Fibroblast of villous mesenchyme (primary cell): ENCODE measurements at regions not wholly inside any gene's neighbourhood (a gene's known extent, or its start where the extent isn't known, plus 50 kb on each side); places are given as distances from the start of the nearest gene placed in this dataset.
"Not testable (repeated sequence)": the region's sequence is repeated elsewhere in the genome, so short reads cannot be mapped to it uniquely, and the experiment has no call there.

Source experiments
- DNase-seq: peaks from one replicate; pipeline ENCODE4 v3.0.0-alpha.2; 2010; ENCODE audit warnings: low read depth
- H3K4me3 ChIP-seq: 2 replicates; pipeline ENCODE4 v1.5.1; 2011; ENCODE audit warnings: low read depth, mild to moderate bottlenecking, low read length
- TF ChIP-seq, protein P1 (sequence below): IDR thresholded peaks from 2 replicates; pipeline ENCODE4 v1.5.1; 2012; ENCODE audit warnings: low read depth, mild to moderate bottlenecking, low read length; ENCODE audit not compliant: insufficient read depth

DNA sequence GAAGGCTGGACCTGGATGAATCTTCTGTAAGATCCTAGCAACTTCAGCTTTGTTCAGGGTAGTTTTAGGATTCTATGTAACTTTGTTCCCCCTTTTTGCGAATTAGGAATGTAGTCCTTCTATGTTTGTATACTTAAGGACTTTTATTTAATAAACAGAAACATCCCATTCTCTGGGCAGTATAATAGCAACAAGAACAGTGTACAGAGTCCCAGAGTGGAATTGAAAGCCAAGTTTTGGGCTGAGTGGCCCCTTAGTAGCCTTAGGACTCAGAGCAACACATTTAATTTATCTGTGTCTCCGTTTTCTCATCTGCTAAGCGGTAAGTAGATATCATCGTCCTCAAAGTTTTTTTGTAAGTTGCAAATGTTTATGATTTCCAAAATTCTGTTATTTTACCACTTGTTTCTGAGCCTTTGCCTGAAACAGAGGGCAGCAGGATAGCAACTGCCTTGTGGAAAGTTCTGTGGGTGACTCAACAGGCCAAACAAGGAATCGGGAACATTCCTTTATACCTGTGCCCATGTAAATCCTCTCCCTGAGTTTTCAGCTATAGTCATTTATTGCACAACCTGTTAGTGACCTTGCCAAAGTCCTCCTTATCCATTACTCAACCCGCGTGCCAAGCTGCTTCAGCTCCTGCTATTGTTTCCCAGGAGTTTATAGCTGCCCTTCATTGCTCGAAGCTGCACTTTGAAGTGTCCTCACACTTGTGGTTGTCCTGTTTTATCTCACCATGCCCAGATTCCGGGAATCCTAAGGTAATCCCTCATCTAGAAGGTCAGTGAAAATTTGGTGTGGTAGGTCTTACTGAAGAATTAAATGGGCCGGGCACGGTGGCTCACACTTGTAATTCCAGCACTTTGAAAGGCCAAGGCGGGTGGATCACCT, 199.1 kb upstream of the AHR start:
- TF ChIP-seq, protein P1, sequence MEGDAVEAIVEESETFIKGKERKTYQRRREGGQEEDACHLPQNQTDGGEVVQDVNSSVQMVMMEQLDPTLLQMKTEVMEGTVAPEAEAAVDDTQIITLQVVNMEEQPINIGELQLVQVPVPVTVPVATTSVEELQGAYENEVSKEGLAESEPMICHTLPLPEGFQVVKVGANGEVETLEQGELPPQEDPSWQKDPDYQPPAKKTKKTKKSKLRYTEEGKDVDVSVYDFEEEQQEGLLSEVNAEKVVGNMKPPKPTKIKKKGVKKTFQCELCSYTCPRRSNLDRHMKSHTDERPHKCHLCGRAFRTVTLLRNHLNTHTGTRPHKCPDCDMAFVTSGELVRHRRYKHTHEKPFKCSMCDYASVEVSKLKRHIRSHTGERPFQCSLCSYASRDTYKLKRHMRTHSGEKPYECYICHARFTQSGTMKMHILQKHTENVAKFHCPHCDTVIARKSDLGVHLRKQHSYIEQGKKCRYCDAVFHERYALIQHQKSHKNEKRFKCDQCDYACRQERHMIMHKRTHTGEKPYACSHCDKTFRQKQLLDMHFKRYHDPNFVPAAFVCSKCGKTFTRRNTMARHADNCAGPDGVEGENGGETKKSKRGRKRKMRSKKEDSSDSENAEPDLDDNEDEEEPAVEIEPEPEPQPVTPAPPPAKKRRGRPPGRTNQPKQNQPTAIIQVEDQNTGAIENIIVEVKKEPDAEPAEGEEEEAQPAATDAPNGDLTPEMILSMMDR = no peak
- peak; percentile 33 for DNase-seq
- H3K4me3 ChIP-seq = no peak overlapping the region

DNA sequence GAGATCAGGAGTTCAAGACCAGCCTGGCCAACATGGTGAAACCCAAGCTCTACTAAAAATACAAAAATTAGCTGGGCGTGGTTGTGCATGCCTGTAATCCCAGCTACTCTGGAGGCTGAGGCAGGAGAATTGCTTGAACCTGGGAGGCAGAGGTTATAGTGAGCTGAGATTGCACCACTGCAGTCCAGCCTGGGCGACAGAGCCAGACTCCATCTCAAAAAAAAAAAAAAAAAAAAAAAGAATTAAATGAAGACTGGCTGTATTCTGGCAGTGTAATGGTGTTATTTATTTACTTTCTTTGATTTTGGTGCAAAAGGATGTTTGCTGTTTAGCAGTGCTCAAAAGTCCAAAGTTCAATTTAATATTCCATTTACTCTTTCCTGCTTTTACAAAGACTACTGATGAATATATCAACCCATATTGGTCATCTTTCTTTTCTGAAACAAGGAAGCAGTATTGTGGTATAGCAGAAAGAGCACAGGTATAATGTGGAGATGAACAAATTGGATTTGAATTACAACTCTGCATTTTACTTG, 198.4 kb upstream of the AHR start:
- not testable (repeated sequence) for DNase-seq, H3K4me3 ChIP-seq

DNA sequence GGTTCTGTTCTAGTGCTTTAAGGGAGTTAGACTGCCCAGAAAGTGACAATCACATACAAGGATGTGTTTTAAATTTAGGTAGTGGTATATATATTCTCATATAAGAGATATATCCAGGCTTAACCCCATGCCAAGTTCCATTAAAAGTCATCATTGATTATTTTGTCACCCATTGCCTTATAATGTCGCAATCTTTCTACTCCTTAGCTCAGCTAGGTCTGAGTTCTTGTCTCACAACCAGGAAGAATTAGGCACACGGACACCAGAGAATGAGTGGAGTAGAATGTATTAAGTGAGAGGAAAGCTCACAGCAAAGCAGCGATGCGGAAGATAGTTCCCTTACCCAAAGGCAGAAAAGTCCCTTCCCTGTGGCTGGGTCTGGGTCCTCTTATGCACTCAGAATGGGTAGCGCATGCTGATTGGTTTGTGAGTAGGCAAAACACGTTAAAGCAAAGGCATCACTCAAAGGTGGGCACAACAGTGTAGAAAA, 197.2 kb upstream of the AHR start:
- no peak for DNase-seq
- H3K4me3 ChIP-seq = no peak overlapping the region
- TF ChIP-seq, protein P1 = no peak

DNA sequence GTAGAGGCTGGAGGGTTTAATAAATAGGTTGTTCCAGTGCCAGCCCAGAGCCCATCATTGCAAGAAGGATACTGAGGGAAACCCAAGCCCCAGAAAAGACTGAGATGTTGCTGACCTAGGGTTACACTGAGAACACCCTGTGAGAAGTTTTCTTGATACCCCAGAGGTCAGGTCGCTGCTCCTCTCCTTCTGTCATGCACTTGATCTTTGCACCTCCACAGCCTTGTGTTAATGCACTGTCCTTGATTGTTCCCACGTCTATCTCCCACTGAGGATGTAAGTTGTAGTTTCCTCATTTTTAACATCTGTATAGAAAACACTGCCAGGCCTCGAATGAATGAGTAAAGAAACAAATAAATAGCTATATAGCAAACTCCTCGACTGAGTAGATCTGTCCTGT, 195.3 kb upstream of the AHR start:
- no peak for DNase-seq
- H3K4me3 ChIP-seq = no peak overlapping the region
- TF ChIP-seq, protein P1 = no peak

DNA sequence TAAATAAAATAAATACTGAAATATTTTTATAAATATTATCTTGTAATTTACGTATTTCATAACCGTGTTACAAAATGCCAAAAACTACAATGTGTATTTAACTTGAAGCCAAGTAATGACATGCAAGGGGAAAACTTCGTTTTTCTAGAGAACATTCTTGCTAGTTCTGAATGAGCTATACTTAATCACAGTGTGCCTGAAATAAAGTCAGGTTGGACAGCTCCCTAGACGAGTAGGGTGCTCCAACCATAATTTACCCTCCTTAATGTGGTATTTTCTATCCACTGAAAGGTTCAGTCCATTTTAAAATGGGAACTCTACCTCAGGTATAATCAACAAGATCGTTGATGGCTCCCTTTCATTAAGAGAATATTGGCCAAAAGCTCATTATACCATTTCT, 194.5 kb upstream of the AHR start:
- TF ChIP-seq, protein P1 = no peak
- DNase-seq = peak; percentile 4
- no peak overlapping the region for H3K4me3 ChIP-seq

DNA sequence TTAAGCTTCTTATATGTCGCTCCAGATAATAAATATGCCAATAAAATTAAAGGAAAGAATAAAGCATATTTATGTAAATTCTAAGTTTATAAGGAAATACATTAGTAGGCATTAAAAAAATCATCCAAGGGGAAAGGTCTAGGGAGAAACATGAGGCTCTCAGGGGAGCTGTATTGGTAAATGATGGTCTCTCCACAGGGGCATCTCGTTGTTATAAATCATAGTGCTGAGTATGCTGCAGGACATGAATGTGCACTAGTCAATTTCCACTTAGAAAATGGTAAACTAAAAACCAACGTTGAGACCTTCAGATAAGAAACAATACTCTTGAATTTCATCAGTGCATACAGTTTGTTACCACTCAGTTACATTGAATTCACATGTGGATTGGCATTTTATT, 194.0 kb upstream of the AHR start:
- no peak for DNase-seq
- TF ChIP-seq, protein P1 = no peak
- no peak overlapping the region for H3K4me3 ChIP-seq

DNA sequence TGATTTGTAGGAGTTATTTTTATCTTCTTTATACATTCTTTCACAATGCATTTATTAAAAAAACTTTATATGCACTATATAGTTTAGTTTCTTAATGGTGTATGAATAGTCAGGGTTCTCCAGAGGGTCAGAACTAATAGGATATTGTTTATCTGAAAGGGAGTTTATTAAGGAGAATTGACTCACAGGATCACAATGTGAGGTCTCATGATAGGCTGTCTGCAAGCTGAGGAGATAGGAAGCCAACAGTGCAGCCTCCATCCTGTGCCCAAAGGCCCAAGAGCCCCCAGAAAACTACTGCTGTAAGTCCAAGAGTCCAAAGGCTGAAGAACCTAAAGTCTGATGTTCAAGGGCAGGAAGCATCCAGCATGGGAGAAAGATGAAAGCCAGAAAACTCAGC, 192.8 kb upstream of the AHR start:
- DNase-seq = peak; percentile 14
- H3K4me3 ChIP-seq = no peak overlapping the region
- TF ChIP-seq, protein P1 = no peak
